Right atrium auricular region (tissue), 2 donors: ENCODE measurements at regions not wholly inside any gene's neighbourhood (a gene's known extent, or its start where the extent isn't known, plus 50 kb on each side); places are given as distances from the start of the nearest gene placed in this dataset.

ENCODE experiments used
- DNase-seq: peaks from one replicate; pipeline ENCODE4 v3.0.0-alpha.2; 2019; ENCODE audit warnings: low spot score
- H3K27ac ChIP-seq, 2 donors: fragments of 200-600 bp; sonication (generic); 1 replicate in 1 of 2; 2 replicates in 1 of 2; pipeline ENCODE4 v1.5.1; 2016 to 2019
- H3K27me3 ChIP-seq, 2 donors: fragments of 200-600 bp; sonication (generic); one replicate each; pipeline versions ENCODE4 v1.5.1 to v1.6.0; 2017 to 2019
- H3K36me3 ChIP-seq: fragments of 200-600 bp; sonication (generic); one replicate; pipeline ENCODE4 v1.5.1; 2016
- H3K4me1 ChIP-seq, 2 donors: fragments of 200-600 bp; sonication (generic); one replicate each; pipeline versions ENCODE4 v1.5.1 to v1.6.0; 2017 to 2019
- H3K4me3 ChIP-seq, 2 donors: fragments of 200-600 bp; sonication (generic); 1 replicate in 1 of 2; 2 replicates in 1 of 2; pipeline ENCODE4 v1.5.1; 2017 to 2019; ENCODE audit warnings: mild to moderate bottlenecking in 1 of 2, moderate library complexity in 1 of 2
- H3K9me3 ChIP-seq, 2 donors: fragments of 200-600 bp; sonication (generic); one replicate each; pipeline ENCODE4 v1.5.1; 2019
- CTCF ChIP-seq, 2 donors: fragments of 200-600 bp; sonication (generic); IDR thresholded peaks; one replicate each; pipeline ENCODE4 v1.5.1; 2019; ENCODE audit warnings: antibody characterized with exemption in 2 of 2

DNA sequence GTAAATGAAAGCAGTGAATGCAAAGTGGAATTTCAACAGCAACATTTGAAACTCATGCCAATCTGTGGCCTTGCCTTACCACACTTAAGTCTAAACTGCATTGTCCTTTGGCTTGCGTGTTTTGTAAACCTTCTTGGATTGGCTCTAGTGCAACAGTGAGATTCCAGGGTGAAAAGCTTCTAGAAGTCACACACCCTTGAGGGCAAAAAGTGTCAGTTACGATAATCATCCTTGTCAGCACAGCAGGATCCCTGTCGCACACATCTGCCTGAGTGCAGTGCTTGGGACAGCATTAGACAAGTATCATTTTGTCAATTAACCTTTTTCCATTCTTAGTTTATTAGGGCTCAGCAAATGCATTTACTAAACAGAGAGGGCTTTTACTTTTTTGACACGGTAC lies 243.4 kb upstream of the PTBP2 start:
- no peaks in the 10 kb centered on the region for H3K36me3 ChIP-seq
- no peaks in the 10 kb centered on the region for H3K9me3 ChIP-seq
- no peak overlapping the region for H3K4me3 ChIP-seq
- no peaks in the 10 kb centered on the region for H3K4me1 ChIP-seq
- no peaks in the 10 kb centered on the region for H3K27me3 ChIP-seq
- TF ChIP-seq CTCF (IDR thresholded peaks at IDR 0.05): no peak
- H3K27ac ChIP-seq: no peak overlapping the region
- DNase-seq: no peak

- no peaks in the 10 kb centered on the region for H3K9me3 ChIP-seq
- no peaks in the 10 kb centered on the region for H3K27me3 ChIP-seq
- H3K4me3 ChIP-seq: no peak overlapping the region
- DNase-seq: no peak
- H3K4me1 ChIP-seq: no peaks in the 10 kb centered on the region
- no peak overlapping the region for H3K27ac ChIP-seq
- H3K36me3 ChIP-seq: no peaks in the 10 kb centered on the region
- no peak for TF ChIP-seq CTCF (IDR thresholded peaks at IDR 0.05)
These were observed 240.2 kb upstream of the PTBP2 start for GRCh38 chr1:96481409-96481808.

DNA sequence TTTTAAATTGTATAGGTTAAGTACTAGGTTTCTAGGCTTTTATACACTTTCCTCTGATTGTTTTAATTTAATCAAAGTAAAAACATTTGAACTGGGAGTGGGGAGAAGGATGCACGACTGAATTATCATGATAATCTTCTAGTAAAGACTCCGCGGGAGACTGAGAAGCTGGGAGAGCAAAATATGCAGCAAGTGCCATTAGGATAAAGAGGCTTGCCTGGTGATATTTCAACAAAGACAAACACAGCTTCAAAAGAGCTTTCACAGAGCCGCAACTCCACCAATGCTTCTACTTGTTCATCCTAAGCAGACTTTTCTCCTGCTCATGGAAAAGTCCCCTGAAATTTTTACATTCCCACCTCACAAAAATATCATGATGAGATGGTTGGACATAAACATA lies 239.0 kb upstream of the PTBP2 start:
- Histone ChIP-seq H3K4me3 (no peak overlapping the region), H3K4me1 (no peaks in the 10 kb centered on the region), H3K27ac (no peak overlapping the region), H3K27me3 (no peaks in the 10 kb centered on the region), H3K36me3 (no peaks in the 10 kb centered on the region), H3K9me3 (no peaks in the 10 kb centered on the region)
- DNase-seq: no peak
- TF ChIP-seq CTCF (IDR thresholded peaks at IDR 0.05): no peak

- no peak for TF ChIP-seq CTCF (IDR thresholded peaks at IDR 0.05)
- no peaks in the 10 kb centered on the region for H3K27me3 ChIP-seq
- H3K9me3 ChIP-seq: no peaks in the 10 kb centered on the region
- no peak overlapping the region for H3K27ac ChIP-seq
- no peaks in the 10 kb centered on the region for H3K4me1 ChIP-seq
- no peak for DNase-seq
- H3K36me3 ChIP-seq: no peaks in the 10 kb centered on the region
- no peak overlapping the region for H3K4me3 ChIP-seq
These were observed 234.2 kb upstream of the PTBP2 start for GRCh38 chr1:96487394-96487793.

- DNase-seq: no peak
- no peaks in the 10 kb centered on the region for H3K36me3 ChIP-seq
- H3K27me3 ChIP-seq: no peaks in the 10 kb centered on the region
- no peaks in the 10 kb centered on the region for H3K4me1 ChIP-seq
- H3K4me3 ChIP-seq: no peak overlapping the region
- H3K9me3 ChIP-seq: no peaks in the 10 kb centered on the region
- TF ChIP-seq CTCF (IDR thresholded peaks at IDR 0.05): no peak
- H3K27ac ChIP-seq: no peak overlapping the region
These were observed 233.6 kb upstream of the PTBP2 start for GRCh38 chr1:96487971-96488370.

- DNase-seq: no peak
- no peaks in the 10 kb centered on the region for H3K36me3 ChIP-seq
- no peaks in the 10 kb centered on the region for H3K4me1 ChIP-seq
- H3K4me3 ChIP-seq: no peak overlapping the region
- TF ChIP-seq CTCF (IDR thresholded peaks at IDR 0.05): no peak
- no peaks in the 10 kb centered on the region for H3K27me3 ChIP-seq
- H3K9me3 ChIP-seq: no peaks in the 10 kb centered on the region
- H3K27ac ChIP-seq: no peak overlapping the region
These were observed 232.8 kb upstream of the PTBP2 start for GRCh38 chr1:96488777-96489176.
